Left renal cortex interstitium (tissue), 4 donors: ENCODE measurements at regions not wholly inside any gene's neighbourhood (a gene's known extent, or its start where the extent isn't known, plus 50 kb on each side); places are given as distances from the start of the nearest gene placed in this dataset.
"Not testable (repeated sequence)": the region's sequence is repeated elsewhere in the genome, so short reads cannot be mapped to it uniquely, and the experiment has no call there.

Source experiments
- DNase-seq, 4 donors: peaks; one replicate each; pipeline ENCODE4 v3.0.0-alpha.2; 2013; ENCODE audit warnings: low read depth in 4 of 4, low spot score in 2 of 4, missing footprints in 1 of 4

- no peak for DNase-seq
Measured at GRCh38 chr7:92976931-92977330, 140.6 kb upstream of the CDK6 start.

GRCh38 chr7:92973974-92974373, 137.6 kb upstream of the CDK6 start:
- DNase-seq = no peak

- DNase-seq = no peak
Measured at GRCh38 chr7:92973293-92973731, 136.9 kb upstream of the CDK6 start.

- DNase-seq = no peak
Measured at GRCh38 chr7:92972441-92972840, 136.1 kb upstream of the CDK6 start.

- DNase-seq = no peak
Measured at GRCh38 chr7:92969061-92969460, 132.7 kb upstream of the CDK6 start.

GRCh38 chr7:92968502-92968901, 132.1 kb upstream of the CDK6 start:
- no peak for DNase-seq

GRCh38 chr7:92967238-92967637, 130.9 kb upstream of the CDK6 start:
- DNase-seq = no peak

- no peak for DNase-seq
Measured at GRCh38 chr7:92964141-92964540, 127.8 kb upstream of the CDK6 start.

- no peak for DNase-seq
Measured at GRCh38 chr7:92963566-92963965, 127.2 kb upstream of the CDK6 start.

GRCh38 chr7:92961961-92962360, 125.6 kb upstream of the CDK6 start:
- no peak for DNase-seq

GRCh38 chr7:92956575-92956974, 120.2 kb upstream of the CDK6 start:
- DNase-seq = no peak

- no peak for DNase-seq
Measured at GRCh38 chr7:92955081-92955480, 118.7 kb upstream of the CDK6 start.

GRCh38 chr7:92953657-92954056, 117.3 kb upstream of the CDK6 start:
- no peak for DNase-seq

GRCh38 chr7:92949748-92950147, 113.4 kb upstream of the CDK6 start:
- no peak for DNase-seq

GRCh38 chr7:92945840-92946239, 109.5 kb upstream of the CDK6 start:
- DNase-seq = no peak

GRCh38 chr7:92944633-92945032, 108.3 kb upstream of the CDK6 start:
- no peak for DNase-seq

GRCh38 chr7:92942706-92943105, 106.3 kb upstream of the CDK6 start:
- not testable (repeated sequence) for DNase-seq

- no peak for DNase-seq
Measured at GRCh38 chr7:92939666-92940360, 103.4 kb upstream of the CDK6 start.

- DNase-seq = no peak
Measured at GRCh38 chr7:92934096-92934495, 97.7 kb upstream of the CDK6 start.

GRCh38 chr7:92932450-92932849, 96.1 kb upstream of the CDK6 start:
- DNase-seq = no peak

- DNase-seq = no peak
Measured at GRCh38 chr7:92930404-92930803, 94.0 kb upstream of the CDK6 start.

- no peak for DNase-seq
Measured at GRCh38 chr7:92926697-92927044, 90.3 kb upstream of the CDK6 start.
